ENCODE measurements at regions not wholly inside any gene's neighbourhood (a gene's known extent, or its start where the extent isn't known, plus 50 kb on each side); places are given as distances from the start of the nearest gene placed in this dataset.

- TF ChIP-seq CTCF (conservative IDR thresholded peaks at IDR 0.05; ENCODE audit: low read depth, low read length): no peak
- no peak for TF ChIP-seq EZH2 (IDR thresholded peaks at IDR 0.05; ENCODE audit: borderline replicate concordance, low read depth, low read length, poor library complexity, severe bottlenecking)
These were observed 56.0 kb upstream of the SLC22A23 start for GRCh38 chr6:3512832-3513231.
